ENCODE measurements at regions not wholly inside any gene's neighbourhood (a gene's known extent, or its start where the extent isn't known, plus 50 kb on each side); places are given as distances from the start of the nearest gene placed in this dataset.
A peak's percentile ranks its signal among the peaks of the same experiment; 100 is the strongest.

DNA sequence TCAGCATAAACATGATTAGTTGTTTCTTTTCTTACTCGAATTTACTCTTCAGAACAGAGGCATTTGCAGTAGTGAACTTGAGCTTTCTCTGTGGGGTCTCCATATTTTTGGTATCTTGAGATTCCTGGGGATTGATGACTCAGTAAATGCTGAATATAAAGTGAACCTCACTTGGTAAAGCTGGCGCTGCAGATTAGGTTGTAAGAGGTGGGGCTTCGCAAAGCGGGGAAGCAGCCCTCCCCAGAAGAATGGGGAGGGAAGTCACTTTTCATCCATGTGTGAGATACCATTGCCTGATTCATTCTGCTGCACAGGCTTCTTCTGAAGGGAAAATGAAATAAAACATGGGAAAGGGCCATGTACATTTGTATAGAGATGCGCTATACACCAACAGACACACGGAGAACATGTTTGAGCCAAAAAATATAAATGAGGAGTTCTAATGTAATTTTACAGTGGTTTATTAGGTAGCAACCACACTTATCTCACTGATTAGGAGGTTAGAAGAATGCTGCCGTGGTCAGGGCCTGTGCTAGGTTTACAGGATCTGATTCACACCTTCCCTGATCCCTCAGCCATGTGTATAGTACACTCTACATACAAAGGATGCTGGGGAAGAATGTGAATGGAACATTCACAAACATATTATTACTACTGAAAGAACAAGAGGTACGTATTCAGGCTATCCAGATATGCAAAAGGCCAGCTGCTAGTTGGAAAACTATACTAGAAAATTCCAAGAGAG lies 63.5 kb downstream of the DNTTIP2 start:
- DNase-seq: no peak

DNA sequence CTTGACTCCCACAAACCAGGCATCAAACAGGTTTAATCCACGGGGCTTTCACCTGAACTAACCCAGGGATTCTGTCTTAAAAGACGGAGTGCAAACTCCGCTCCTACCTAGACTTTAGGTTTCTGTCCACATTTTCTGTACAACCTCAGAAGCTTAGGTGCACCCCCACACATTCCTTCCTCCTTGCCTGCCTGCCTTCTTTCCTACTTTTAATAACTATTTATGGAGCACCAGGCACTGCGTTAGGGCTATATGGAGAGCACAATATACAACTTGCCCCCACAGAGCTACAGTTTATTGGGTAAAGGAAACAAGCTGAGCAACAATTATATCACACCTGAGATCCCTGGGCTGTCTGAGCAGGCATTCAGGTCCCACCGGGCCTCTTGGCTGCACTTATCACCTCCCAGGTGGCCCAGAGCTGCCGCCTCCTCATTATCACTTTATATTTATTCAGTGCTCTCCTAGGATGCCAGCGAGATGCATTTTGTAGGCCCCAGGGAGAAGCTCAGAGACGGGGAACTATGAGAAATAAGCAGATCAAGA lies 64.1 kb downstream of the DNTTIP2 start:
- no peak for DNase-seq

DNA sequence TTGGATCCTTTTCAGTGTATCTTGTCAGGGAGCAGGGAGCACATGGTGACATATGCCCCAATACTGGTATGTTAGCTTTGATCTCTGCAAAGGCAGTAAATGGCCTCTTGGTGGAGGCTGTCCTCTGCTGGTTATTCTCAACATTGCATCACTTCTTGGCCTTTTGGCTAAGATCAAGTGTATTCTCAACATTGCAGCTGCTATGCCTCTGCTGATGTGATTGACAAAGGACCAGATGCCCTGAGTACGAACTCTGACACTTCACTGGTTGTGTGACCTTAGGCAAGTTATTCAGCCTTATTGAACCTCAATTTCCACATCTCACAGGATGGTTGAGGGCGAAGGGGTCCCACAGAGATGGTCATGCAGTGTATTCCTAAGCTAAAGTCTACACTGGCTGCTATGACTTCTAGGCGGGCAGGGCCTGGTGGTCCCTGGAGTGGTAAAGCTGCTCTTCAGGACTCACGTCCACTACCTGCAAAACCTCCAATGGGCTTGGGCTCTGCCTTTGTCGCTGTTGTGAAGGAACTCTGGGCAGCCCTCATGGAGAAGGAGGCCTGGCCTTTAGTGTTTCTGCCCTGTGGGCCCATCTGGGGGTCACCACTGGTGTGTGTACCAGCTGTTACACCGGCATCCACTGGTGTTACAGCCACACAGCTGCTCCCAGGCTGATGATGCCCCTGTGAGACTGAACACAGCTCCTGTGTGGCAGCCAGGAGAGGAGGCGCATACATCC lies 64.8 kb downstream of the DNTTIP2 start:
- peak; percentile 33 to 66 for DNase-seq

DNA sequence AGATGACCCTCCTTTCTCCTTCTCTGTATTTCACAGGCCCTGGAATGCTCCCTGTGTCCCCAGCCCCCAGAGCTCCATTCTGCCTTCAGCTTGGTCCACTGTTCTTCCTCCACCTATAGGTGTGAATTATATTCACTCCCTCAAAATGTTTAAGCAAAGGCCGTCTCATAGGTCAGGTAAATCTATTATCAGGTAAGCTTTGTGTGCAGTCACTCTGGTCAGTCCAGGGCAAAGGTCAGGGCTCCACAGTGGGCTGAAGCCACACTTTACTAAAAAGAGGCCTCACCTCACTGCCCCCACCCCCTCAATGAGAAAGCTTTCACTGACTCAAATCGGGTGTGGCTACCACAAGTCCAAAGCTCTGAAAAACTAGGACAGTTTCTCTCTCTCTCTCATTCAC lies 65.9 kb downstream of the DNTTIP2 start:
- DNase-seq: no peak

DNA sequence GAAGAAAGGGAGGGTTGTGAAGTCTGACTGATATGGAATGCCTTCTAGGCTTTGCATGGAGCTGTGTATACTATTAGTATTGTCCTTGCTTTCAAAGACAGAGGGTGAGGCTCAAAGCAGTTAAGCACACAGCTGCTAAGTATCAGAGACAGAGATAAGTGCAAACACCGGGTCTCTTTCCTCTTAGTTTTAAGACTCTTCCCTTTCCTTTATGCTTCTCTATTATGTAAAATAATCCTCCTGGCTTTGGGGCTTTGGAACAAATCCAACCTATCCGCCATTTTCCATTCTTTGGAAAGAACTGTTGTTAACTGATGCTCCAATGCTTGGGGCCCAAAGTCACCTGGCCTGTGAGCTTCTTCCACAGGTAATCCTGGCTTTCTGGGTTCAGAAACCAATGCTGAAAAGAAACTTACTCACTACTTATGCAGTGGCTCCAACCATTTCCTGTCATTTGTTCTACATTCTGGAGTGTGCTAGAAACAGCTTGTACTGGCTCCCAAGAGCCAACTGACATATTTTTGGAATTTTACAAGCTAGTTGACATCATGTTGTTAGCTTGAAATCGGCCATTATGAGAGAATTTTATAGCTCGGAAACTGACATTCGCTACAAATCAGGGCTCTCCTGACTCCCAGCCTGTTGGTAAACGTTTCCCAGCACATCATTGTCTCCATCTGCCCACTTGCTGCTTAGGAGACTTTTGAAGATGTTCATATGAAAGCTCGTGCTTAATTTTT lies 67.5 kb downstream of the DNTTIP2 start:
- no peak for DNase-seq

DNA sequence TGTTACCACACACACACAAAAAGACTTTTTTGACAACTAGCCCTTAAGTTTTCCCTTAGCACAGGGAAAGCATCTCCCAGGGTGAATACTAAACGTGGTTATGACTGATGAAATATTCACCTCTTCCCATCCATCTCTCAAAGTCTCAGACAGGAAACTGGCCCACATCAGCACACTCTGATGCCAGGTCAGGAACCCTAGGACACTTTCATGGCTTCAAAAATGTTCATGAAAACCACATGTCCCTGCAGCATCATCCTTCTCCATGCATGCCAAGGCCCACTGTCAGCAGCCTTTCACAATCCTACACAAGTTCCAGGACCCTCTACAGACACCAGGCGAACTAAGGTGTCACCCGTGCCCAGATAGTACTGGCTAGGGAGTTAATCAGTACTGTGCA lies 68.7 kb downstream of the DNTTIP2 start:
- DNase-seq: no peak

DNA sequence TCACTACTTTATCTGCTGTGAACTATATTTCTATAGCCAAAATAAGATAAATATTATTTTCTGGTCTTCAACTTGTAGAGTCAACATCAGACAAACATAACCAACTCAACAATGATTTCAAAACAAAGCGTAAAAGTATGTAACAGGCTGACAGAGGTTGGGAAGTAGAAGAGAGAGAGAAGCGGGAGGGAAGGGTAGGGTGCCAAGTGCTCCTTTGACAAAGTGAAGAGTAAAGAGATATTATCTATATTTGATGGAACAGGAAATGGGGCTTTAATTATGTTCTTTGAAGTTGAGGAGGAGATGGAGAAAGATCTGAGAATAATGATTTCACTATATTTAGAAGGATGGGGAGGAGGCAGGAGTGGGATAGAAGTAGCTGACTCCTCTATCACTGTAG lies 70.1 kb downstream of the DNTTIP2 start:
- DNase-seq: no peak

DNA sequence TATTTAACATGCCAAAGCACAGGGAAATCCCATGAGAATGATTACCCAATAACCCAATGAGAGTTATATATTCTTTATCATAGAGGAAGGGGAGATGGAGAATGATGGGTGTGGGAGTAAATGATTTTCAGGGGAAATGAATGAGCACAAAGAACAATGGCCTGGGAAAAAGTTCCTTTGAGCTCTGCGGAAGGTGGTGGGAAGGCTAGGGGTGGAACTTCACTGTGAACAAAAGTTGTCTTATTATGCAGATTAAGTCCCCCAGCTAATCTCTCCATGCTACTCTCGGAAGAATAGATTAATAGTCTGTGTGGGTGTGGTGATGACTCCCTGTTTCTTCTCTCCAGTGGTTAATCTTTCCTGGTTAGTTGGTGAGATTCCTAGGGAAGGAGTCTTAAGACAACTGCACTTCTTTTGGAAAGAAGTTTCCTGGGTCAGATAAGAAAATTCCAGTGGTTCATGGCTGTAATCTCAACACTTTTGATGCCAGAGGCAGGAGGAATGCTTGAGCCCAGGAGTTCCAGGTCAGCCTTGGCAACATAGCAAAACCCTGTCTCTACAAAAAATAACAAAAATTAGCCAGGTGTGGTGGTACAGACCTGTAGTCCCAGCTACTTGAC lies 71.6 kb downstream of the DNTTIP2 start:
- DNase-seq: no peak

DNA sequence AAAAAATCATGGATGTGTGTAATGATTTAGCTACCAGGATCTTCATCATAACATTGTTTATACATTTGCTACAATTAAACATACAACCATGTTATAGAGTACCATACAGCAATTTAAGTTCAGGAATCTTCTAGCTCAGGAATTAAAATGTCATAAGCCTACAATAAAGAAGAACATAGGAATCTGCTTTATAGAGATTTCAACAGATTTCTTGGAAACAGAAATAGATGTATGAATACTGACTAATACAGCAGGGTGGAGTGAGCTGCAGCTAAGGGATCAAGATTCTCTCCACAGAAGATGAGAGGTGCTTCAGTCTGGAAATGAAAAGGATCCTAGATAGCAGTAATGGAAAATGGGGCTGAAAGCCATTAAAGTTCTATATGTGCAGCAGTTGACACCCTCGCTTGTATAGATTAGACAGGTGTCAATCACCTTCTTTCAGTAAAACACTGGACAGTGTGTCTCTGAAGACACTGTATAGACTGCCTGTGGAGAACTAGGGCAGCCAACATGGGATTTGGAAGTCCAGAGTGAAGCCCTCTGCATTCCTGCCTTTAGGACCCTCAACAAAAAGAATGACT lies 73.9 kb downstream of the DNTTIP2 start:
- no peak for DNase-seq

DNA sequence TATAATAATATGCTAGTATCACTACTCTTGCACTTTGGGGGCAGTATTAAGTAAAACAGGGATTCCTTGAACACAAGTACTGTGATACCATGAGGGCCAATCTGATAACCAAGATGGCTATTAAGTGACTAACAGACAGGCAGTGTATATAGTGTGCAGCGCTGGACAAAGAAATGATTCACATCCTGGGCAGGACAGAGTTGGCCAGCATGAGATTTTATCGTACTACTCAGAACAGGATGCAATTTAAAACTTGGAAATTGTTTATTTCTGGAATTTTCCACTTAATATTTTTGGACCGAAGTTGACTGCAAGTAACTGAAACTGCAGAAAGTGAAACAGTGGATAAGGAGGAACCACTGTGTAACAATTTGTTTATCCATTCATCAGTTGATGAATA lies 74.6 kb downstream of the DNTTIP2 start:
- DNase-seq: no peak

DNA sequence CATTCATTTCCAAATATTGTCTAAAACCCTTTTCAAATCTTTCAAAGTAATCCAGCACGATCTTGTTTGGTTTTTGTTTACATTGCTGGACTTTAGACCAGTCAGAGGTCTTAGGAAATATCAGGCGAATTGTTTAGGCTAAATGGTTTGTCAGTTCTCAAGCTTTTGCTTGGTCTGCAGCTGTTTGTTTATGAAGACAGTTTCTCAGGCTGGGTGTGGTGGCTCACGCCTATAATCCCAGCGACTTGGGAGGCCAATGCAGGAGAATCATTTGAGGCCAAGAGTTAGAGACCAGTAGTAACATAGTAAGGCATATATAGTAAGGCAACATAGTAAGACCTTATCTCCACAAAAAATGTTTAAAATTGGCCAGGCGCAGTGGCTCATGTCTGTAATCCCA lies 77.5 kb downstream of the DNTTIP2 start:
- no peak for DNase-seq

DNA sequence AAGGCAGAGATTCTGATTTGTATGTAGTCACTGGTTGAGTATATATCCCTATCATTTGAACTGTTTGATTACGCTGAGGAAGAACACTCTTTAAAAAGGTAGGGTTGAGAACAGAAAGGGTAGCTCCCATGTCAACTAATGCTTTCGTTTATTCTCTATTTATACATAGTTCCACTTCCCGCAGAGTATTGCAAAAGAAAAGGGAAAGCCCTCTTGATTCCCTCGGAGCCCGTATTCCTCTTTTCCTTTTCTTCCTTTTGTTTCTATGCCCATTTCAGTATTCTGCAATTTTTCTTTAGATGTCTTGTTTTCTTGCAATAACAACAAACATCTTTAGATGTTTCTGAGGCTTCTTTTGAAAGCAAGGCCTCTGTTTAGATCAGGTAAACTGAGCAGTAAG lies 78.2 kb downstream of the DNTTIP2 start:
- no peak for DNase-seq

DNA sequence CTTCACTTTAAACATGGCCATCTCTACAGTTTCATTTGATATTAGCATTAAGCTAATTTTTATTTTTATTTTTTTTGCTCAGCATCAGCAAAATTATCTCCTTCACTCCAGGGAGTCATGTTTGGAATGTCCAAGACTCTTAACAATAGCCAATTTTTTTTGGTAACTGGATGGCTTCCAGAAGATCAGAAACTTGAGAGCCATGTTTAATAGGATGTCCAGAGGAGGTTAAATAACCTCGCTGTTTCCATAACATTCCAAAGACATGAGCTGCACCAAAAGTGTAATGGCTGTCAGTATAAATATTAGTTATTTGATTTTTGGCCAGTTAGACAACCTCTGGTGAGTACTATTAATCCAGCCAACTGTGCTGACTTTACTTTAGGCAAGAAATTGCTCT lies 80.7 kb downstream of the DNTTIP2 start:
- no peak for DNase-seq

DNA sequence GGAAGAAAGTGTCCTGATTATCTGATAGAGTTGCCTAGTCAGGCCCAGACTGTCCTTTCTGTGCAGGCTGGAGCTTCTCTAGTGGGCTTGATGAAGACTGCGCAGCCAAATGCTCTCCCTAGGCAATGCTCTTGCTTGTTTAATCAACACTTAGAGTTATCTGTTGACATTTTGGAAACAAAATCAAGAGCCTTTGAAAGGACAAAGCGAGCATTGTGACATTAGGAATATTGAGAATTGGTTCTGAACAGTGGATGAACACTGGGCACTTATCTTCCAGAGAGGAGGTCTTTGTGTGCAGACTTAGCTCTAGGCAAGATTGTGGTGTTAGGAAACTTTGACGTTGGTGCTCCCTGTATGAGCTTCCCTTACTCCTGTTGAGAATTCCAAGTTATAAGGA lies 94.5 kb downstream of the DNTTIP2 start:
- no peak for DNase-seq

DNA sequence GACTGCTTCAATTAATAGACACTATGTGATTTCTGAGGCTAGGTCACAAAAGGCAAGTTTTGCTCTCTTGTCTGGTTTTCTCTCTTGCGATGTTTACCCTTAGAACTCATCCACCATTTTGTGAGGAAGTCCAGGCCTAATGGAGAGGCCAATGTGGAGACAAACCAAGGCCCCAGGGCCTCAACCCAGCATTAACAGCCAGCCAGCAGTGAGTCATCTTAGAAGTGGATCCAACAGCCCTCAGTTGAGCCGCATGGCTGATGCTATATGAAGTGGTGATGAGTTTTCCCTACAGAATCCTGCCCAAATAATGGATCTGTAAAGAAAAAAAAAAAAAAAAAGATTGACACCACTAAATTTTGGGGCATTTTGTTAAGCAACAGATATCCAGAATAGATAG lies 95.1 kb downstream of the DNTTIP2 start:
- no peak for DNase-seq

DNA sequence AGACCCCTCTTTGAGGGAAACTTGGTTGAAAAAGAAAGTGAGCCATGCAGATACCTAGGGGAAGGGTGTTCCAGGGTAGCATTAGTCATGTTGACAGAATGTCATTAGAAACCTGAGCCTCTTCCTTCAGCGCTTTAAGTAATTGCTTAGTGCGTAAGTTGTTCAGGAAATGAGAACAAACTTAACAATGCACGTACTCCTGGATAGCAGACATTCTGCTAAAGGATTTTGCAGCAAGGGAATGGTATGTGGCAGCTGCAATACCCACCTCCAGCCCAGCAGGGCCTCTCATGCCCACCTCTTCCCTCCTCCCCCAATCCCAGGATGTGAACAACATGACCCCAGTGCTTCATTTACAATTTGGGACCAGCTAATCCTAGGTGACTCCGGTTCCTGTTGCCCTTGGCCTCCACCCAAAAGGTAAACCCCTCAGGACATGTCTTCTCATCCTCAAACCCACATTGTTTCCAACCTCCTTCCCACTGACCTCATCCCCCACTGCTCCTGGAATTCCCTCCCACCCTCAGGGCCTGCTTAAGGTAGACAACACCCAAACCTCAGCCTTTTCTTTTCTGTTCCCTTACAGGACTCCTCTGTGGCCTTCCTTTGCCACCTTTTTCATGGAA lies 98.0 kb upstream of the BCAR3 start:
- DNase-seq: no peak

DNA sequence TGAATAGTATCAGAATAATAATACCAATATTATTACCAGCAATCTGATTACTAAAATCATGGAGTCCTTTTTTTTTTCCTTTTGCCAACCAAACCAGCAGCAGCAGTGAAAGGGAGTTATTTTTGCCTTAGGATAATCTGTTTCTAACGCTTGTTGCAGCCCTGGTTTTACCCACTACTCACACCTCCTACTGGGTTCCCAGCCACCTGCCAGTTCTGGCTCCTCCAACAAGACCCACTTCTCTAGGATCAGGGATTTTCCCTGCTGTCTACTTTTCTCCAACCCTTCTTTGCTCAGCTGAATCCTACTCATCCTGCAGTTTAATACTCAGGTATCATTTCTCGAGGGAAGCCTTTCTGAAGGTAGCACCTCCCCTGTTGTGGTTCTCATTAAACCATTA lies 96.8 kb upstream of the BCAR3 start:
- no peak for DNase-seq

DNA sequence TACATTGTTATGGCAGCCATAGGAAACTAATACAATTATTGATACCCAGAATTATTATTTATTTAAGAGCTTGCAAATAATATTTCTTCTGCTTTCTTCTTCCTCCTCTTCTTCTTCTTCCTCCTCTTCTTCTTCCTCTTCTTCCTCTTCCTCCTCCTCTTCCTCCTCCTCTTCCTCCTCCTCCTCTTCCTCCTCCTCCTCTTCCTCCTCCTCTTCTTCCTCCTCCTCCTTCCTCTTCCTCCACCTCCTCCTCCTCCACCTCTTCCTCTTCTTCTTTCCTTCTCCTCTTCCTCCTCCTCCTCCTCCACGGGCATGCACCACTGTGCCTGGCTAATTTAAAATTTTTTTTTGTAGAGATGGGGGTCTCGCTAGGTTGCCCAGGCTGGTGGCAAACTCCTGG lies 95.6 kb upstream of the BCAR3 start:
- DNase-seq: no peak

DNA sequence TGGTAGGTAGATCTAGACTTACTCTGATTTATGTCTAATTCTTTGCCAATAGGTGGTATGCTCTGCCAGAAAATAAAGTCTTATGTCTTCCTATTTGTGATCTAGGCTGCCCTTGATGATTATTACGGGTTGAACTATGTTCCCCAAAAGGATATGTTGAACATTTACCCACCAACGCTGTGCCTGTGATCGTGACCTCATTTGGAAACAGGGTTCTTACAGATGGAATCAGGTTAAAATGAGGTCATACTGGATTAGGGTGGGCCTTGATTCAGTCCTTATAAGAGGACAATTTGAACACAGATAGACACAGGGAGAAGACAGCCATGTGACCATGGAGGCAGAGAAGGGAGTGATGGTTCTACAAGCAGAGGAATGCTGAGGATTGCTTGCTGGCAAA lies 95.1 kb upstream of the BCAR3 start:
- DNase-seq: no peak

DNA sequence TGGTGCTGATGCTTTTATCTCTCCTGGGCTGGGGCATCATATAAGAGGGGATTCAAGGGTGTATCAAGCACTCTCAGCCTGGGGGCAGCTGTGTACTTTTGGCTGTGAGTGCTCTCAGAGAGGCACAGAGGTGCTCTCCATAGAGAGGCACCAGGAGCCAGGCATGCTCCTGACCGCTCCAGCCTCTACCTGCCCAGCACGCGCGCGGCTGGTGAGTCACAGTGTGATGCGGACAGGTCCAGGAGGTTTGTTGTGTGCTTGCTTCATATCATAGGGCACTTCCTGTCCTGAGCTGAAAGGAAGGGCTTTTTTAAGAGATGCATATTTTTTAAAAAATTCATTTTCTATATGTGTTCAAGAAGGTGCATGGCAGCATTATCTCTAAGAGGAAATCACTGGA lies 93.6 kb upstream of the BCAR3 start:
- DNase-seq: no peak

DNA sequence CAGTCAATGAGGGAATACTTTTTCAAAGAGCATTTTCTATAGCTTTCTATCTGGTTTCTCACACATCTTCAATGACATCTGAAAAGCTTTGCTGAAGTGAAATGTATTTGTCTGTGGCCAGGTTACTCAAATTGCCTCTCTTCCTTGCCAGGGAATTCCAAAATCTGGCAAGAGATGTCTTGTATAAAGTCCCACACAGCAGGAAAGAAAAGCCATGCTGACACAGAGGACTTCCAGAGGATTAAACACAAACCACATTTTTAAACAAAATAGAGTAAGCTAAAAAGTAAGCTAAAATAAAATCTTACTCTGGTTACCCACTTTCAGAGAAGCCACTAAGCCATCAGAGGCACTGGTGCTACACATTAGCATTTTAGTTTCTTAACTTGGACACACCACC lies 93.1 kb upstream of the BCAR3 start:
- DNase-seq: no peak

DNA sequence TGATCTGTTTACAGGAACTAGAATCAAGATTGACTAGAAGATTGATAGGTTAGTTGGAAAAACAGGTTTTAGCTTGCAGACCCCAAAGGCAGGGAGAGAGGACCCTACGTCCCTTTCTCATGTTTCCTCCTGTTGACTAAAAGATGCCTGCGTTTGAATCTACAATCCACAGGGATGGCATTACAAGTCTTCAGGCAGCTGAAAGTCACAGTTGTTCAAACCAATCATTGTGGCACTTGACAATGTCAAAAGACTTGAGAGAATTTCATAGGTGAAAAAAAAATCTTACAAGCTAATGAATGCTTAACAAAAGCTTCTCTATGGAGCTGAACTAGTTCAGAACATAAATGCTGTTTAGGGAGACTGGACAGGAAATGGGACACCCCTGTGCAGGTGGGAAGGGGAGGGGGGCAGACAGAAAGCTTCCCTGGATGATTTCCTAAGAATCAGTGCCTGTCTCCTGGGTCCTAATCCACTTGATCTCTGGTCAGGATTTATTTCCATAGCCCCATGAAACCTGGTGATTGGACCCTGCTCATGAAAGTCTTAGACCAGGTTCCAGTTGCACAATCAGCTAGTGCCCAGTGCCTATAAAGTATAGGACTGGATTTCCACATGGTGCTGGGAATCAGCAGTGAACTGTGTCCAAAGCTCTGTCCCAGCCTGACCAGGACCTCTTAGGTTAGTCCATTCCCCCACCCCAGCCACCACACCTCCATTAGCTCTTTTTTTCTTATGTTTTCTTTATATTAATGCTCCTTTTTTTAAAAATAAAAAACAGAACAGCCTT lies 91.6 kb upstream of the BCAR3 start:
- DNase-seq: no peak
